ENCODE measurements at regions not wholly inside any gene's neighbourhood (a gene's known extent, or its start where the extent isn't known, plus 50 kb on each side); places are given as distances from the start of the nearest gene placed in this dataset.

GRCh38 chr11:92572559-92572958 is 347.9 kb downstream of the FAT3 start:
- CTCF ChIA-PET (ENCODE audit: low intra/inter-chr PET ratio, low total read pairs), result no interaction called here
- TF ChIP-seq RFX1 (IDR thresholded peaks at IDR 0.05) (peak; percentile 33; the same call in 1 of the 2 replicates), ZMYM4 (CRISPR knock-in tag; IDR thresholded peaks at IDR 0.05) (no peak), CAMTA2 (CRISPR knock-in tag; IDR thresholded peaks at IDR 0.05; ENCODE audit: borderline replicate concordance) (no peak), MNT (IDR thresholded peaks at IDR 0.05) (no peak), CEBPG (CRISPR knock-in tag; IDR thresholded peaks at IDR 0.05) (no peak), HOXA7 (CRISPR knock-in tag; IDR thresholded peaks at IDR 0.05) (no peak), PAF1 (CRISPR knock-in tag; IDR thresholded peaks at IDR 0.05) (no peak)
- H3K36me3 ChIP-seq (replicated peaks in 1 of 2; ENCODE audit: control insufficient read depth in 1 of 2, insufficient read depth in 2 of 2, low read length in 2 of 2), result no peaks in the 10 kb centered on the region
- H4K20me1 ChIP-seq (ENCODE audit: insufficient read depth, low read length), result no peaks in the 10 kb centered on the region
- in situ Hi-C loops (cut with HindIII; ENCODE audit: extremely low pct_ligation_motif_present, low pct_unique_long_range_greater_than_20kb) (no loop called here), intact Hi-C loops (cut with micrococcal nuclease; ENCODE audit: unreplicated experiment) (no loop called here)
- H3K27ac ChIP-seq (ENCODE audit: extremely low read length, insufficient read depth, low read length), result no peak overlapping the region
- H2AFZ ChIP-seq (ENCODE audit: low read length), result no peak overlapping the region
- H3K9ac ChIP-seq (ENCODE audit: insufficient read depth, low read depth, low read length), result no peak overlapping the region
- POLR2A ChIA-PET, result no interaction called here
- no TSS peak for BruUV-seq (replicated peaks)
- H3K4me3 ChIP-seq (replicated peaks in 1 of 3; ENCODE audit: insufficient read depth in 1 of 3, low read depth in 2 of 3, low read length in 3 of 3), result no peak overlapping the region
- FAIRE-seq (no peak), ATAC-seq (no peak), DNase-seq (ENCODE audit: low spot score) (no peak)
- 0% methylated on average over 1 of the region's 1 CpG for WGBS (ENCODE audit: low lambda C conversion rate)
- no peaks in the 10 kb centered on the region for H3K27me3 ChIP-seq (ENCODE audit: control insufficient read depth in 1 of 2, insufficient read depth in 2 of 2, low read length in 2 of 2)
- H3K4me2 ChIP-seq (ENCODE audit: low read depth, low read length), result no peak overlapping the region
- no peaks in the 10 kb centered on the region for H3K4me1 ChIP-seq (ENCODE audit: insufficient read depth, low read length)
- H3K79me2 ChIP-seq (ENCODE audit: insufficient read depth, low read length), result no peaks in the 10 kb centered on the region
- H3K9me3 ChIP-seq (ENCODE audit: low read length), result no peaks in the 10 kb centered on the region

GRCh38 chr11:92576315-92576714 is 351.7 kb downstream of the FAT3 start:
- TF ChIP-seq E2F5 (CRISPR knock-in tag; conservative IDR thresholded peaks at IDR 0.05), result no peak
- TF ChIP-seq MED13 (CRISPR knock-in tag; IDR thresholded peaks at IDR 0.05), result no peak
- no peak for TF ChIP-seq ZNF710 (CRISPR knock-in tag; IDR thresholded peaks at IDR 0.05; ENCODE audit: borderline replicate concordance)
- no peak for TF ChIP-seq SRF (IDR thresholded peaks at IDR 0.05; ENCODE audit: low read depth, low read length)
- TF ChIP-seq ELK4 (CRISPR knock-in tag; IDR thresholded peaks at IDR 0.05; ENCODE audit: borderline replicate concordance), result no peak
- TF ChIP-seq SP1 (IDR thresholded peaks at IDR 0.05), result no peak
- no peak for TF ChIP-seq SP1 (CRISPR knock-in tag; IDR thresholded peaks at IDR 0.05)
- no peak for TF ChIP-seq ZNF432 (CRISPR knock-in tag; IDR thresholded peaks at IDR 0.05; ENCODE audit: borderline replicate concordance)
- DNase-seq (ENCODE audit: low spot score) (no peak), ATAC-seq (no peak), FAIRE-seq (no peak)
- Histone ChIP-seq H3K36me3 (replicated peaks in 1 of 2; ENCODE audit: control insufficient read depth in 1 of 2, insufficient read depth in 2 of 2, low read length in 2 of 2) (no peaks in the 10 kb centered on the region), H3K9me3 (ENCODE audit: low read length) (no peaks in the 10 kb centered on the region), H3K79me2 (ENCODE audit: insufficient read depth, low read length) (no peaks in the 10 kb centered on the region), H3K4me1 (ENCODE audit: insufficient read depth, low read length) (no peaks in the 10 kb centered on the region), H3K27ac (ENCODE audit: extremely low read length, insufficient read depth, low read length) (no peak overlapping the region), H2AFZ (ENCODE audit: low read length) (no peak overlapping the region), H3K27me3 (ENCODE audit: control insufficient read depth in 1 of 2, insufficient read depth in 2 of 2, low read length in 2 of 2) (no peaks in the 10 kb centered on the region), H4K20me1 (ENCODE audit: insufficient read depth, low read length) (no peaks in the 10 kb centered on the region), H3K4me3 (replicated peaks in 1 of 3; ENCODE audit: insufficient read depth in 1 of 3, low read depth in 2 of 3, low read length in 3 of 3) (no peak overlapping the region), H3K4me2 (ENCODE audit: low read depth, low read length) (no peak overlapping the region), H3K9ac (ENCODE audit: insufficient read depth, low read depth, low read length) (no peak overlapping the region)
- BruUV-seq (replicated peaks), result no TSS peak
- POLR2A ChIA-PET, result no interaction called here
- in situ Hi-C loops (cut with HindIII; ENCODE audit: extremely low pct_ligation_motif_present, low pct_unique_long_range_greater_than_20kb), result no loop called here
- intact Hi-C loops (cut with micrococcal nuclease; ENCODE audit: unreplicated experiment), result no loop called here
- CTCF ChIA-PET (ENCODE audit: low intra/inter-chr PET ratio, low total read pairs), result no interaction called here
- WGBS (ENCODE audit: low lambda C conversion rate), result 0% methylated on average over 3 of the region's 3 CpGs
